Loucy (cell line): ENCODE measurements at regions not wholly inside any gene's neighbourhood (a gene's known extent, or its start where the extent isn't known, plus 50 kb on each side); places are given as distances from the start of the nearest gene placed in this dataset.

Source experiments
- H2AFZ ChIP-seq: fragments of 200-600 bp; sonication (generic); 2 replicates; pipeline ENCODE4 v1.6.0; 2016; ENCODE audit warnings: antibody characterized with exemption, mild to moderate bottlenecking, low read length, moderate library complexity
- H3F3A ChIP-seq: fragments of 200-600 bp; 2 replicates; pipeline ENCODE4 v1.6.0; 2016; ENCODE audit warnings: antibody characterized with exemption, low read depth, mild to moderate bottlenecking
- H3K27me3 ChIP-seq: fragments of 200-600 bp; sonication (generic); 2 replicates; pipeline ENCODE4 v1.6.1; 2014; ENCODE audit warnings: low read length, mild to moderate bottlenecking; ENCODE audit not compliant: insufficient read depth, poor library complexity, severe bottlenecking
- H3K36me3 ChIP-seq: fragments of 200-600 bp; sonication (generic); 2 replicates; pipeline ENCODE4 v1.6.1; 2016; ENCODE audit warnings: low read length; ENCODE audit not compliant: insufficient read depth
- H3K4me1 ChIP-seq: fragments of 200-600 bp; sonication (generic); 2 replicates; pipeline ENCODE4 v1.5.1; 2014; ENCODE audit warnings: low read length, mild to moderate bottlenecking; ENCODE audit not compliant: insufficient read depth, poor library complexity, severe bottlenecking
- H3K4me2 ChIP-seq: fragments of 200-600 bp; sonication (generic); 2 replicates; pipeline ENCODE4 v1.6.0; 2014; ENCODE audit warnings: antibody characterized with exemption, low read length, low read depth, mild to moderate bottlenecking; ENCODE audit not compliant: poor library complexity, severe bottlenecking
- H3K4me3 ChIP-seq: fragments of 200-600 bp; sonication (generic); 2 replicates; pipeline ENCODE4 v1.5.1; 2014; ENCODE audit warnings: low read length, mild to moderate bottlenecking, mixed read lengths; ENCODE audit not compliant: poor library complexity, severe bottlenecking
- H3K79me2 ChIP-seq: fragments of 200-600 bp; sonication (generic); 2 replicates; pipeline ENCODE4 v1.6.1; 2014; ENCODE audit warnings: low read length; ENCODE audit not compliant: insufficient read depth
- H3K9ac ChIP-seq: fragments of 200-600 bp; sonication (generic); 2 replicates; pipeline ENCODE4 v1.6.0; 2014; ENCODE audit warnings: mild to moderate bottlenecking, low read depth, low read length, moderate library complexity; ENCODE audit not compliant: poor library complexity, severe bottlenecking
- H3K9me2 ChIP-seq: fragments of 200-600 bp; sonication (generic); replicated peaks from 2 replicates; pipeline ENCODE4 v1.6.1; 2016; ENCODE audit warnings: low read depth, low read length, mixed read lengths
- H3K9me3 ChIP-seq: fragments of 200-600 bp; sonication (generic); 2 replicates; pipeline ENCODE4 v1.6.1; 2014; ENCODE audit warnings: mild to moderate bottlenecking, antibody characterized with exemption, low read length, low read depth; ENCODE audit not compliant: insufficient read depth
- H4K20me1 ChIP-seq: fragments of 200-600 bp; sonication (generic); 2 replicates; pipeline ENCODE4 v1.6.0; 2014; ENCODE audit warnings: antibody characterized with exemption, low read length, mild to moderate bottlenecking; ENCODE audit not compliant: insufficient read depth, poor library complexity, severe bottlenecking
- EZH2phosphoT487 ChIP-seq: fragments of 200-600 bp; IDR thresholded peaks from 2 replicates; pipeline ENCODE4 v1.6.1; 2018; ENCODE audit warnings: antibody characterized with exemption, mild to moderate bottlenecking, moderate library complexity, borderline replicate concordance
- TF ChIP-seq, protein P1 (sequence below): fragments of 200-600 bp; sonication (generic); conservative IDR thresholded peaks from 2 replicates; pipeline ENCODE4 v1.5.1; 2014; ENCODE audit warnings: mild to moderate bottlenecking, antibody characterized with exemption, low read length

DNA sequence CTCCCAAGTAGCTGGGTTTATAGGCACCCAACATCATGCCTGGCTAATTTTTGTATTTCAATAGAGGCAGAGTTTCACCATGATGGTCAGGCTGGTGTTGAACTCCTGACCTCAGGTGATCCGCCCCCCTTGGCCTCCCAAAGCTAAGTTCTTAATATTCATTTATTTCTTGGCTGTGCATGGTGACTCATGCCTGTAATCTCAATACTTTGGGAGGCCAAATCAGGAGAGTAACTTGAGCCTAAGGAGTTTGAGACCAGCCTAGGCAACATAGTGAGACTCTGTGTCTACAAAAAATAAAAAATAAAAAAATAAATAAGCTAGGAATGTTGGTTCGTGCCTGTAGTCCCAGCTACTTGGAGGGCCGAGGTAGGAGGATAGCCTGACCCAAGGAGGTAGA is 587.1 kb upstream of the FTMT start:
- Histone ChIP-seq H3K36me3 (no peaks in the 10 kb centered on the region), H2AFZ (no peak overlapping the region), H3K9me2 (no peaks in the 10 kb centered on the region), H3K4me3 (no peak overlapping the region), H3K4me1 (no peaks in the 10 kb centered on the region), H3K79me2 (no peaks in the 10 kb centered on the region), H4K20me1 (no peaks in the 10 kb centered on the region), H3F3A (no peaks in the 10 kb centered on the region), H3K9me3 (no peaks in the 10 kb centered on the region), H3K27me3 (no peaks in the 10 kb centered on the region), H3K9ac (no peak overlapping the region), H3K4me2 (no peak overlapping the region)
- TF ChIP-seq EZH2phosphoT487 = no peak
- TF ChIP-seq, protein P1, sequence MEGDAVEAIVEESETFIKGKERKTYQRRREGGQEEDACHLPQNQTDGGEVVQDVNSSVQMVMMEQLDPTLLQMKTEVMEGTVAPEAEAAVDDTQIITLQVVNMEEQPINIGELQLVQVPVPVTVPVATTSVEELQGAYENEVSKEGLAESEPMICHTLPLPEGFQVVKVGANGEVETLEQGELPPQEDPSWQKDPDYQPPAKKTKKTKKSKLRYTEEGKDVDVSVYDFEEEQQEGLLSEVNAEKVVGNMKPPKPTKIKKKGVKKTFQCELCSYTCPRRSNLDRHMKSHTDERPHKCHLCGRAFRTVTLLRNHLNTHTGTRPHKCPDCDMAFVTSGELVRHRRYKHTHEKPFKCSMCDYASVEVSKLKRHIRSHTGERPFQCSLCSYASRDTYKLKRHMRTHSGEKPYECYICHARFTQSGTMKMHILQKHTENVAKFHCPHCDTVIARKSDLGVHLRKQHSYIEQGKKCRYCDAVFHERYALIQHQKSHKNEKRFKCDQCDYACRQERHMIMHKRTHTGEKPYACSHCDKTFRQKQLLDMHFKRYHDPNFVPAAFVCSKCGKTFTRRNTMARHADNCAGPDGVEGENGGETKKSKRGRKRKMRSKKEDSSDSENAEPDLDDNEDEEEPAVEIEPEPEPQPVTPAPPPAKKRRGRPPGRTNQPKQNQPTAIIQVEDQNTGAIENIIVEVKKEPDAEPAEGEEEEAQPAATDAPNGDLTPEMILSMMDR = no peak

DNA sequence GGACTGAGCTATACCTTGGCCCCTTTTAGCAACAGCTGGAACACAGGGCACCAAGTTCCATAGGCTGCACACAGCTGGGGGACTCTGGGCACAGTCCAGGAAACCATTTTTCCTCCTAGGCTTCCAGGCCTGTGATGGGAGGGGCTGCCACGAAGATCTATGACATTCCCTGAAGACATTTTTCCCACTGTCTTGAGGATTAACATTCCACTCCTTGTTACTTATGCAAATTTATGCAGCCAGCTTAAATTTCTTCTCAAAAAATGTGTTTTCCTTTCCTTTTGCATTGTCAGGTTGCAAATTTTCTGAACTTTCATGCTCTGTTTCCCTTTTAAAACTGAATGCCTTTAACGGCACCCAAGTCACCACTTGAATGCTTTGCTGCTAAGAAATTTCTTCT is 580.1 kb upstream of the FTMT start:
- no peaks in the 10 kb centered on the region for H3K27me3 ChIP-seq
- no peaks in the 10 kb centered on the region for H3K9me2 ChIP-seq
- no peaks in the 10 kb centered on the region for H3K79me2 ChIP-seq
- H3K4me3 ChIP-seq = no peak overlapping the region
- no peaks in the 10 kb centered on the region for H4K20me1 ChIP-seq
- no peaks in the 10 kb centered on the region for H3K36me3 ChIP-seq
- H3K4me2 ChIP-seq = no peak overlapping the region
- no peaks in the 10 kb centered on the region for H3F3A ChIP-seq
- TF ChIP-seq EZH2phosphoT487 = no peak
- TF ChIP-seq, protein P1 = no peak
- no peaks in the 10 kb centered on the region for H3K9me3 ChIP-seq
- no peak overlapping the region for H3K9ac ChIP-seq
- H2AFZ ChIP-seq = no peak overlapping the region
- H3K4me1 ChIP-seq = no peaks in the 10 kb centered on the region

DNA sequence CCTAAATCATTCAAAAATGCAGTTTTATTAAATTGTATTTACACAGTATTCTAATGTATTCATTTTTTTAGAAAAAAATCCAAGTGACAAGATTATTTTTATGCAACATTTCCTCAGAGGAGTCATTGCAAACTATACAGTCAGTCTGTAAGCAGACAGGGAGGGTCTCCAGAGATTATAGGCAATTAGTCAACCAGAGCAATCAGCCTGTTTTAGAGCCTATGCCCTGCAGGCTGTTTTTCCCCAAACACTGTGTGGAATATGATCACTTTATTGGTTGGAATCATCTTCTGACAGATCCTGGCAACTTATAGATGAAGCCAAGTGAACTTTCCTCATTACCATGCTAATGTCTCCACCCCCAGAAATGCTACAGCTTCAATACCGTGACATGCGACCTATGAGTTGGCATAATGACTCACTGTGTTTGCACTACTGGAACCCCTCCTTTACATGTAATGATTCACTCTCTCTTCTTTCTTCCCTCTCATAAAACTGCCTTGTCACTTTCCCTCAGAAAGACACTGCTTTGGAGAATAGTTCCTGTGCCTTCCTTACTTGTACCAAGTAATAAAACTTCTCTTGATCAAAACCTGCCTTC is 577.7 kb upstream of the FTMT start:
- no peaks in the 10 kb centered on the region for H3K36me3 ChIP-seq
- H3K27me3 ChIP-seq = no peaks in the 10 kb centered on the region
- no peak overlapping the region for H3K4me3 ChIP-seq
- no peaks in the 10 kb centered on the region for H3K9me3 ChIP-seq
- no peaks in the 10 kb centered on the region for H4K20me1 ChIP-seq
- H2AFZ ChIP-seq = no peak overlapping the region
- H3F3A ChIP-seq = no peaks in the 10 kb centered on the region
- no peaks in the 10 kb centered on the region for H3K4me1 ChIP-seq
- no peaks in the 10 kb centered on the region for H3K9me2 ChIP-seq
- no peak overlapping the region for H3K4me2 ChIP-seq
- H3K79me2 ChIP-seq = no peaks in the 10 kb centered on the region
- no peak overlapping the region for H3K9ac ChIP-seq
- TF ChIP-seq EZH2phosphoT487 = no peak
- TF ChIP-seq, protein P1 = no peak
